Ishikawa (cell line): ENCODE measurements at regions not wholly inside any gene's neighbourhood (a gene's known extent, or its start where the extent isn't known, plus 50 kb on each side); places are given as distances from the start of the nearest gene placed in this dataset.

Source experiments
- CEBPB ChIP-seq: IDR thresholded peaks from 2 replicates; pipeline ENCODE4 v1.6.1; 2012
- CREB1 ChIP-seq: IDR thresholded peaks from 2 replicates; pipeline ENCODE4 v1.6.1; 2012; ENCODE audit warnings: low read depth
- EGR1 ChIP-seq: IDR thresholded peaks from 2 replicates; pipeline ENCODE4 v1.6.1; 2012
- EP300 ChIP-seq: IDR thresholded peaks from 2 replicates; pipeline ENCODE4 v1.6.1; 2012; ENCODE audit warnings: borderline replicate concordance
- FOXM1 ChIP-seq: IDR thresholded peaks from 2 replicates; pipeline ENCODE4 v1.6.1; 2012; ENCODE audit warnings: low read depth, borderline replicate concordance
- NFIC ChIP-seq: IDR thresholded peaks from 2 replicates; pipeline ENCODE4 v1.6.1; 2012
- RAD21 ChIP-seq: IDR thresholded peaks from 2 replicates; pipeline ENCODE4 v1.6.1; 2012; ENCODE audit warnings: low read depth
- TAF1 ChIP-seq: IDR thresholded peaks from 2 replicates; pipeline ENCODE4 v1.6.1; 2012; ENCODE audit warnings: low read depth, mild to moderate bottlenecking
- TCF12 ChIP-seq: IDR thresholded peaks from 2 replicates; pipeline ENCODE4 v1.6.1; 2012; ENCODE audit warnings: low read depth
- TEAD4 ChIP-seq: IDR thresholded peaks from 2 replicates; pipeline ENCODE4 v1.6.1; 2012
- YY1 ChIP-seq: IDR thresholded peaks from 2 replicates; pipeline ENCODE4 v1.6.1; 2012; ENCODE audit warnings: low read depth
- ZBTB7A ChIP-seq: IDR thresholded peaks from 2 replicates; pipeline ENCODE4 v1.6.1; 2012; ENCODE audit warnings: low read depth
- TF ChIP-seq, protein P1 (sequence below): IDR thresholded peaks from 2 replicates; pipeline ENCODE4 v1.6.1; 2012
- TF ChIP-seq, protein P2 (sequence below): IDR thresholded peaks from 2 replicates; pipeline ENCODE4 v1.6.1; 2012; ENCODE audit warnings: low read depth, mild to moderate bottlenecking
- TF ChIP-seq, protein P3 (sequence below): IDR thresholded peaks from 2 replicates; pipeline ENCODE4 v1.6.1; 2012

DNA sequence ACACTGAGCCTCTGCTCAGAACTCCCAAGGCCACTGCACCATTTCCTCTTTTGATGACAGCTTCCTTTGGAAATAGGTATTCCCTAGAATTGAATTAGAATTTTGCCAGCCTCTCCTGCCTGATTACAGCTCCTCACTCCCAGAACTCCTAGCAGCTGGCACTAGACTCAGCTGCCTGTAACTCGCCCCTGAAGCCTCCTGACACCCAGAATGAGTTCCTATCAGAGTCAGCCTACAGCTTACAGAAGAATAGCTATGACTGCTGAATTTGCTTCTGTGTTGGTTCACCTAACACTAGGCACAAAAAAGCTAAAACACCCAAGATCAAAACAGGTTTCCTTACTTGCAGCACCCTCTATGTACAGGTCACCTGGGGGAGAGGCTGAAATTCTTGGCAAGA lies 108.2 kb upstream of the PTPRM start:
- TF ChIP-seq NFIC (no peak), EP300 (no peak), TCF12 (no peak), CEBPB (no peak), FOXM1 (no peak), ZBTB7A (no peak), RAD21 (no peak), YY1 (no peak), CREB1 (no peak), EGR1 (no peak)
- TF ChIP-seq, protein P1, sequence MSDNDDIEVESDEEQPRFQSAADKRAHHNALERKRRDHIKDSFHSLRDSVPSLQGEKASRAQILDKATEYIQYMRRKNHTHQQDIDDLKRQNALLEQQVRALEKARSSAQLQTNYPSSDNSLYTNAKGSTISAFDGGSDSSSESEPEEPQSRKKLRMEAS: no peak
- TF ChIP-seq, protein P2, sequence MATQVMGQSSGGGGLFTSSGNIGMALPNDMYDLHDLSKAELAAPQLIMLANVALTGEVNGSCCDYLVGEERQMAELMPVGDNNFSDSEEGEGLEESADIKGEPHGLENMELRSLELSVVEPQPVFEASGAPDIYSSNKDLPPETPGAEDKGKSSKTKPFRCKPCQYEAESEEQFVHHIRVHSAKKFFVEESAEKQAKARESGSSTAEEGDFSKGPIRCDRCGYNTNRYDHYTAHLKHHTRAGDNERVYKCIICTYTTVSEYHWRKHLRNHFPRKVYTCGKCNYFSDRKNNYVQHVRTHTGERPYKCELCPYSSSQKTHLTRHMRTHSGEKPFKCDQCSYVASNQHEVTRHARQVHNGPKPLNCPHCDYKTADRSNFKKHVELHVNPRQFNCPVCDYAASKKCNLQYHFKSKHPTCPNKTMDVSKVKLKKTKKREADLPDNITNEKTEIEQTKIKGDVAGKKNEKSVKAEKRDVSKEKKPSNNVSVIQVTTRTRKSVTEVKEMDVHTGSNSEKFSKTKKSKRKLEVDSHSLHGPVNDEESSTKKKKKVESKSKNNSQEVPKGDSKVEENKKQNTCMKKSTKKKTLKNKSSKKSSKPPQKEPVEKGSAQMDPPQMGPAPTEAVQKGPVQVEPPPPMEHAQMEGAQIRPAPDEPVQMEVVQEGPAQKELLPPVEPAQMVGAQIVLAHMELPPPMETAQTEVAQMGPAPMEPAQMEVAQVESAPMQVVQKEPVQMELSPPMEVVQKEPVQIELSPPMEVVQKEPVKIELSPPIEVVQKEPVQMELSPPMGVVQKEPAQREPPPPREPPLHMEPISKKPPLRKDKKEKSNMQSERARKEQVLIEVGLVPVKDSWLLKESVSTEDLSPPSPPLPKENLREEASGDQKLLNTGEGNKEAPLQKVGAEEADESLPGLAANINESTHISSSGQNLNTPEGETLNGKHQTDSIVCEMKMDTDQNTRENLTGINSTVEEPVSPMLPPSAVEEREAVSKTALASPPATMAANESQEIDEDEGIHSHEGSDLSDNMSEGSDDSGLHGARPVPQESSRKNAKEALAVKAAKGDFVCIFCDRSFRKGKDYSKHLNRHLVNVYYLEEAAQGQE: no peak
- TF ChIP-seq, protein P3, sequence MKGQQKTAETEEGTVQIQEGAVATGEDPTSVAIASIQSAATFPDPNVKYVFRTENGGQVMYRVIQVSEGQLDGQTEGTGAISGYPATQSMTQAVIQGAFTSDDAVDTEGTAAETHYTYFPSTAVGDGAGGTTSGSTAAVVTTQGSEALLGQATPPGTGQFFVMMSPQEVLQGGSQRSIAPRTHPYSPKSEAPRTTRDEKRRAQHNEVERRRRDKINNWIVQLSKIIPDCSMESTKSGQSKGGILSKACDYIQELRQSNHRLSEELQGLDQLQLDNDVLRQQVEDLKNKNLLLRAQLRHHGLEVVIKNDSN: no peak

DNA sequence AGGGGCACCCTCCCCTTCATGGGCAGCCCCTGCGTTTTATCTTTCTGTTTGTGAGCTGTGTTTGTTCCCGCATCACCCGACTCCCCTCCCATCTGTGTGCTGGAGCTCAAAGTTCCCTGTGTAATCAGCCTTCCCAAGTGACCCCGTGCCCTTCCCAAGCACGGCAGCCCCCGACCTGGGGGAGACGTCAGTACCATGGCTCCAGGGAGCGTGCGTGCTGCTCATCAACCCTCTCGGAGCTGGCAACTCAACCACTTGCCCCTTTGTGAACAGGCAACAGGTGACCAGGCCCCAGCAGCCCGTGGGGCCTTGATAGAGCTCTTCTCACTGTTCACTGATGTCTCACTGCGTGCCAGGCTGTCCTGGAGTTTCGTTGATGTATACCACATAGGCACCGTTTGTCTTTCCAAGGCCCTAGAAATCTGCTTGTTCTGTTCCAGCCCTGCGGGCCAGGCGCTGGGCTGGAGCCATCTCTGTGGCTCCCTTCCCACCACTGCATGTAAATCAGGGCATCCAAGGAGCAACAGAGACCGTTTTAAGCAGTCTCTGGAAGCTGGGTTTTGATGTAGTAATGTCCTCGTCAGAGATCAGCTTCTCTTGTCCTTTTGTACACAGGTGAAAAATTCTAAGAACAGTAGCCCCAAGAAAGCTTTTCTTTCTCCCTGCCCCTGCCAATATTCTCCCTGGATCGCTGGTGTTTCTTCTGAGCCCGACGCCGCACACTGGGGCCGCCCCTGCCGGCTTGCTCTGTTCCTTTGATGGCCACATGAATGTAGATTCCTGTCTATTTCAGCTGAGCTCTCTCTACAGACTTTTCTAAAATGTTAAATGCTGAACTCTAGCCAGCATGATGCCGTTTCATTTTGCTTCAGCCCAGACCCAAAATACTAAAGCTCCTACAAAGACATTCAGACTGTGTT lies 107.0 kb upstream of the PTPRM start:
- TF ChIP-seq EP300 (no peak), TCF12 (no peak), FOXM1 (no peak), TEAD4 (no peak), CREB1 (no peak), RAD21 (no peak), EGR1 (no peak), TAF1 (no peak), ZBTB7A (no peak), YY1 (no peak), NFIC (no peak), CEBPB (no peak)
- TF ChIP-seq, protein P3: no peak
- TF ChIP-seq, protein P1: no peak
- TF ChIP-seq, protein P2: no peak

DNA sequence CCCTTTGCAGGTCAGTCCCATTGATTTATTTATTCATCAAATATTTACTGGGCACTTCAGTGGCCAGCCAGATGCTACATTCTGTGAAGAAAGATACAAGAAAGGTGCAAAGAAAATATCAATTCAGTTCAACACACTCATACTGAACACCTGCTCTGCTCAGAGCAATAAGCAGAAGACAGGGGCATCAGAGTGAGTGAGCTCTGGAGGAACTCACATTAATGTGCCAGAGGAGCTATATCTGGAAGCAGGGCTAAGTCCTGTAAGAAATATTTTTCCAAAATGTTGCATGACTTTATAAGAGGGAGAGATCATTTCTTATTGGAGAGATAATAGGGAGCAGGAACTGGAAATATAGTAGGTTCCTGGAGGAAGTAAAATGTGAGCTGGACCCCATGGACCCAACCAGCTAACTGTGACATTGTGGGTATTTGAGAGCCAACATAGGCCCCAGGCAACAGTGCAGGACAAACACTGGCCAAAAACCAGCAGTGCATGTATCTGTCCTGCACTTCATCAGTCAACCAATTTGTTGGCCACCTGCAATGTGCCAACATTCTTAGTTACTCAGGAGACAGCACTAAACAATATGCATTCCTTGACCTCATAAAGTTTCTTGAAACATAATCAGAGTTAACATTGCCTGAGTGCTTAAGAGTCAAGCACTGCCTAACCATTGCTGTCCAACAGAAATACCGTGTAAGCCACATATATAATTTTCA lies 102.7 kb upstream of the PTPRM start:
- TF ChIP-seq NFIC: no peak
- TF ChIP-seq CREB1: no peak
- TF ChIP-seq EGR1: no peak
- no peak for TF ChIP-seq TEAD4
- TF ChIP-seq, protein P3: no peak
- TF ChIP-seq, protein P1: no peak

DNA sequence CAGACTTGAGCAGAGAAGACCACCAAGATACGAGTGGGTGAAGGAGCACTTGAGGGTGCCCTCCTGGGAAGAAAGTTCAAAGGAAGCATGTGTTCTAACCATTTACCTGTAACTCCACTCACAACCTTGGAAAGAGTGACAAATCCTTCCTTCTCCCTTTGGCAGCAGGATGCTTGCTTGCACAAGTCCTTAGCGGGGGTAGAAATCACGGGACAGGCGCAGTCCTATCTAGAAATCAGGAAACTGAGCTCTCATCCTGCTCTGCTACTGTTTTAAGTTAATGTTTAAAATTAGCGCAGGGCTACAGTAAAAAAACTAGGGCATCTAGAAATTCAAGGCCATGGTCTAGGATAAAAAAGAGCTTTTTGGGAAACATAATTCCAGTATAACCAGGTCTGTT lies 100.9 kb upstream of the PTPRM start:
- TF ChIP-seq, protein P2: no peak
- TF ChIP-seq EP300 (no peak), TAF1 (no peak), RAD21 (no peak)
- TF ChIP-seq, protein P1: no peak
